Vagina (tissue), 2 donors: ENCODE measurements at regions not wholly inside any gene's neighbourhood (a gene's known extent, or its start where the extent isn't known, plus 50 kb on each side); places are given as distances from the start of the nearest gene placed in this dataset.

Experiments used
- DNase-seq, 2 donors: peaks; one replicate each; pipeline ENCODE4 v3.0.0-alpha.2; 2017; ENCODE audit errors: extremely low spot score in 2 of 2
- H3K27ac ChIP-seq: fragments of 200-600 bp; sonication (generic); one replicate; pipeline ENCODE4 v1.5.1; 2019
- H3K27me3 ChIP-seq: fragments of 200-600 bp; sonication (generic); one replicate; pipeline ENCODE4 v1.5.1; 2019
- H3K36me3 ChIP-seq, 2 donors: fragments of 200-600 bp; sonication (generic); one replicate each; pipeline ENCODE4 v1.5.1; 2017 to 2019
- H3K4me1 ChIP-seq: fragments of 200-600 bp; sonication (generic); one replicate; pipeline ENCODE4 v1.5.1; 2019
- H3K4me3 ChIP-seq, 2 donors: fragments of 200-600 bp; sonication (generic); 1 replicate in 1 of 2; 2 replicates in 1 of 2; pipeline ENCODE4 v1.5.1; 2016 to 2019
- H3K9me3 ChIP-seq: fragments of 200-600 bp; sonication (generic); one replicate; pipeline ENCODE4 v1.5.1; 2019
- CTCF ChIP-seq, 3 experiments: fragments of 450-650 bp in 2 of 3; fragments of 200-600 bp in 1 of 3; sonication (generic) in 1 of 3; IDR thresholded peaks; one replicate each; pipeline ENCODE4 v1.5.1; 2017 to 2019; ENCODE audit warnings: antibody characterized with exemption in 3 of 3, mild to moderate bottlenecking in 2 of 3, moderate library complexity in 2 of 3
- POLR2A ChIP-seq, 2 donors: fragments of 450-650 bp; IDR thresholded peaks; one replicate each; pipeline ENCODE4 v1.6.1; 2017; ENCODE audit warnings: antibody characterized with exemption in 2 of 2, mild to moderate bottlenecking in 2 of 2, moderate library complexity in 2 of 2
- POLR2AphosphoS5 ChIP-seq, 2 donors: sonication (generic); formaldehyde crosslinking; IDR thresholded peaks; one replicate each; pipeline ENCODE4 v1.9.0; 2017; ENCODE audit warnings: antibody characterized with exemption in 2 of 2, mild to moderate bottlenecking in 2 of 2, low read depth in 1 of 2; ENCODE audit not compliant: insufficient read depth in 1 of 2
- intact Hi-C: fragments of 100-400 bp; cut with DNase I; formaldehyde crosslinking; loops from one replicate; pipeline ENCODE4 v1.15.1; 2023

- no peak for DNase-seq
- H3K27ac ChIP-seq = no peak overlapping the region
- intact Hi-C loops = no loop called here
Observed at GRCh38 chr1:5659606-5660005, 332.6 kb downstream of the NPHP4 start.

GRCh38 chr1:5658340-5659316, 333.6 kb downstream of the NPHP4 start:
- DNase-seq = no peak
- no peak overlapping the region for H3K4me3 ChIP-seq
- H3K9me3 ChIP-seq = no peaks in the 10 kb centered on the region
- intact Hi-C loops = no loop called here
- H3K27me3 ChIP-seq = no peaks in the 10 kb centered on the region
- H3K36me3 ChIP-seq = no peaks in the 10 kb centered on the region
- TF ChIP-seq POLR2A (IDR thresholded peaks at IDR 0.05) (no peak), CTCF (IDR thresholded peaks at IDR 0.05) (no peak), POLR2AphosphoS5 (IDR thresholded peaks at IDR 0.05; ENCODE audit: insufficient read depth in 1 of 2, low read depth in 1 of 2) (no peak)
- peaks cover 17% of the 10 kb centered on the region for H3K4me1 ChIP-seq
- H3K27ac ChIP-seq = no peak overlapping the region

More at GRCh38 chr1:5659606-5660005, 332.6 kb downstream of the NPHP4 start:
- H3K4me3 ChIP-seq = no peak overlapping the region
- TF ChIP-seq POLR2A (IDR thresholded peaks at IDR 0.05) (no peak), CTCF (IDR thresholded peaks at IDR 0.05) (no peak), POLR2AphosphoS5 (IDR thresholded peaks at IDR 0.05; ENCODE audit: insufficient read depth in 1 of 2, low read depth in 1 of 2) (no peak)
- no peaks in the 10 kb centered on the region for H3K36me3 ChIP-seq
- H3K9me3 ChIP-seq = no peaks in the 10 kb centered on the region
- H3K27me3 ChIP-seq = no peaks in the 10 kb centered on the region
- peaks cover 17% of the 10 kb centered on the region for H3K4me1 ChIP-seq

- Histone ChIP-seq H3K9me3 (no peaks in the 10 kb centered on the region), H3K27me3 (no peaks in the 10 kb centered on the region), H3K4me1 (peaks cover 6% of the 10 kb centered on the region), H3K27ac (no peak overlapping the region), H3K4me3 (no peak overlapping the region), H3K36me3 (no peaks in the 10 kb centered on the region)
- no peak for TF ChIP-seq POLR2A (IDR thresholded peaks at IDR 0.05)
- TF ChIP-seq POLR2AphosphoS5 (IDR thresholded peaks at IDR 0.05; ENCODE audit: insufficient read depth in 1 of 2, low read depth in 1 of 2) = peak; percentile 26 to 38
- peak; percentile 84 to 91 for DNase-seq
- intact Hi-C loops = no loop called here
Observed at GRCh38 chr1:5651964-5652821, 340.0 kb downstream of the NPHP4 start.

GRCh38 chr1:5651473-5651872, 340.8 kb downstream of the NPHP4 start:
- intact Hi-C loops = no loop called here
- peak in 1 of 2 donors; percentile 55 for DNase-seq
- Histone ChIP-seq H3K27ac (no peak overlapping the region), H3K9me3 (no peaks in the 10 kb centered on the region), H3K4me1 (peaks cover 6% of the 10 kb centered on the region), H3K36me3 (no peaks in the 10 kb centered on the region), H3K27me3 (no peaks in the 10 kb centered on the region), H3K4me3 (no peak overlapping the region)
- TF ChIP-seq POLR2A (IDR thresholded peaks at IDR 0.05) (no peak), POLR2AphosphoS5 (IDR thresholded peaks at IDR 0.05; ENCODE audit: insufficient read depth in 1 of 2, low read depth in 1 of 2) (no peak), CTCF (IDR thresholded peaks at IDR 0.05) (no peak)

- no peak for TF ChIP-seq POLR2A (IDR thresholded peaks at IDR 0.05)
- no peak for TF ChIP-seq CTCF (IDR thresholded peaks at IDR 0.05)
- TF ChIP-seq POLR2AphosphoS5 (IDR thresholded peaks at IDR 0.05; ENCODE audit: insufficient read depth in 1 of 2, low read depth in 1 of 2) = no peak
- no peaks in the 10 kb centered on the region for H3K27me3 ChIP-seq
- H3K9me3 ChIP-seq = no peaks in the 10 kb centered on the region
- DNase-seq = peak; percentile 61 to 70
- no peak overlapping the region for H3K4me3 ChIP-seq
- peaks cover 6% of the 10 kb centered on the region for H3K4me1 ChIP-seq
- intact Hi-C loops = no loop called here
- no peaks in the 10 kb centered on the region for H3K36me3 ChIP-seq
- no peak overlapping the region for H3K27ac ChIP-seq
Observed at GRCh38 chr1:5651027-5651410, 341.2 kb downstream of the NPHP4 start.
